Fibroblast of the conjunctiva (primary cell): ENCODE measurements at regions not wholly inside any gene's neighbourhood (a gene's known extent, or its start where the extent isn't known, plus 50 kb on each side); places are given as distances from the start of the nearest gene placed in this dataset.

ENCODE experiments used
- DNase-seq: peaks from one replicate; pipeline ENCODE4 v3.0.0-alpha.2; 2010; ENCODE audit warnings: low read depth

DNA sequence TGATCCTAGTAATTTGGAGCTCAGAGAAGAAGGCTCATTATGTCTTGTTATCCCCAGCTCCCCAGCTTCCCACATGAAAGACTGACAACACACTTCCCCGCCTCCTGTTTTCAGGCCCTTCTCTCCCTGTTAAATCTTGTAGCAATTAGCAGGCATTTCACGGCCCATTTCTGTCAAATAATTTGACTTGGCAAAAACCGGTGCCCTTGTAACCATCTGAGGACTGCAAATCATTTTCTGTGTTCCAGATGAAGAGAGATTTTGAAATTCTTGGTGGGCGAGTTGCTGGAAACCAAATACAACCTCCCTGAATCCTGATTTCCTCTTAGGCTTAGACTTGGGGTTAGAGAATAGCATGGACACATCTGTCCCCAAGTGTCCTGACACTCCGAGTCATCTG, 109.7 kb downstream of the MSX2 start:
- no peak for DNase-seq

GRCh38 chr5:174832811-174833210, 108.4 kb downstream of the MSX2 start:
- no peak for DNase-seq

GRCh38 chr5:174832025-174832424, 107.6 kb downstream of the MSX2 start:
- no peak for DNase-seq

DNA sequence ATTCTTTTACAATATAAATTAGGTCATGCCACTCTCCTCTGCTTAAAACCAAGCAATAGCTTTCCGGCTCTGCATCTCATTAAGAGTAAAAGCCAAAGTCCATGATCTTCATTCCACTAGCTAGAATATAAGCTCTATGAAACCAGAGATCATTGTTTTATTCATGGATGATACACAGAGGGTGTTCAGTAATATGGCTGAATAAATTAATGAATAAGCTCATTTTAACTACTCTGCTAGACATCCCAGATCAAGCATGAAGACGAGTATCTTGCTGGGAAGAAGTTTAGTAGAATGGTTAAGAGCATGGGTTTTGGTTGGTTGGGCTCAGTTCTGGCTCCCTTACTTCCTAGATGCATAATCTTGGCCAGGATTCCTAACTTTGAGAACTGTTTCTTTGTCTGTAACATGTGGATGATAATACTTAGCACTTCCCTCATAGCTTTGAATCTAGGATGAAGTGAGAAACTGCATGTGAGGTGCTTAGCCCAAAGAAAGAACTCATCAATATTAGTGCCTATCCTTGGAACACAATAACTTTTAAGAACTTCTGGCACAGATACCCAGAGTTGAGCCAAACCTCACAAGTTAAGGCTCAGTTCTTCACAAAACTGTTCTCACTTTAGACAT, 106.8 kb downstream of the MSX2 start:
- DNase-seq: no peak

GRCh38 chr5:174829511-174829864, 105.1 kb downstream of the MSX2 start:
- DNase-seq: no peak

DNA sequence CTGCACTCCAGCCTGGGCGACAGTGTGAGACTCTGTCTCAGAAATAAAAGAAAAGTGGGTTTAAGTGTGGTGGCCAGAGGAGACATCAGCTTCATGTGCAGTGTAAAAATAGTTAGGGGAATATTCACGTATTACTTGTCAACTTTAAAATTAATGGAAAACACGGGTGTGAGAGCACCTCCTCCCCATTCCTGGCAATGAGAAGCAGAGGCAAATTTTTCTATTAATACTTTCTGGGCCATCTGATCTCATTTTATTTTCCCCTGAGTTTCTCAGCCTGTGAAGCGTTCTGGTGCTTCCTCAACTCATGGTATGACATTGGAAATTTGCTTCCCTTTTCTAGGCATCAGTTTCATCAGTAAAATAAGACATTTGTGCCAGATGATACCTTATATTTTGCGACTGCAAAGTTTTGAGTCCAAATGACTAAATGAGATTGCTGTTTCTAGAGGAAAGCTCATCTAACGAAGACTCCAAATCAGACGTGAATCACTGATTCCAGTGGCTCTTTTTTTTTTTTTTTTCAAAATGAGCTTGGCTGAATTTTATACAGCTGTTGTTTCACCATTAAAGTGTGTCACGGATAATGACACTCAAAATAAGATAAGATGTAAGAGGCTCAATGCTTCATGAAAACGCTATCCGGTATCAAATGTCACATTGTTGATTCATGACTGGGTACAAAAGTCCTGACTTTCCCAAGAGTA, 104.6 kb downstream of the MSX2 start:
- no peak for DNase-seq

- DNase-seq: peak; percentile 49
Measured at GRCh38 chr5:174827558-174827957, 103.2 kb downstream of the MSX2 start.

DNA sequence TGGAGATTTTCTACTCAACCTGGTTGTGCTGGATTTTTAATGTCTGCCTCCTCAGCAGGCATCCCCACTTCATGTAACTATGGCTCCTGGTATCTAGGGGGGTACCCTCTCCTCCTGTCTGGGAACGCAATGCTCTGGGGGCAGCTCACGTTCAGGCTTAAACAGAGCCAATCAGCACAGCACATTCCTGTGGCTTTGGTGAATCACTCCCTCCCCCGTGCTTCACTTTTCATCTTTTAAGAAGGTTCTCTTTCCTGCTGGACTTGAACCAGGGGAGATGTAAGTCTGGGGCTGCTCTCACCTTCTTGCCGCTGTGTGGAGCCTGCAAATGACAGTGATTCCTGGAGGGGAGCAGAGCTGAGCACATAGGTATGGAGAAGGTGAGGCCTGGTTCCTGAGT, 101.2 kb downstream of the MSX2 start:
- DNase-seq: peak; percentile 33

- DNase-seq: no peak
Measured at GRCh38 chr5:174818430-174818829, 94.0 kb downstream of the MSX2 start.

- DNase-seq: no peak
Measured at GRCh38 chr5:174817610-174818009, 93.2 kb downstream of the MSX2 start.

DNA sequence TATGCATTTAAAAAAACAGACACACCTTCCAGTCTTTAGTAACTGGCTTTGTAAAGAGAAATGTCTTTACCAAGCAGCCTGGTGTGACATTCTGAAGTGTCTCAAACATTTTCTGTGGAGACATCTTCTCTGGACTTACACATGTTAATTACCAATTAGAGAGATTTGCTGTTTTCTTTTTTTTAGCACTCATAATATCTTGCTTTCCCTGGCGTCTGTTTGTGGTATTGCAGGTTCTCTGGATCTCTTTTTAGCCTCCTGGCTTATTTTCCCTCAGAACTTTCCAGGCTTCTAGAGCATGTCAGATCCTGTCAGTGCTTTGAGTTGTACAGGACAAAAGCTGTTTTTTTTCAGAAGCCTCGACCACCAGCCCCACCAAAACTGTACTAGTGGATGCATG, 92.5 kb downstream of the MSX2 start:
- no peak for DNase-seq

- no peak for DNase-seq
Measured at GRCh38 chr5:174811438-174811837, 87.1 kb downstream of the MSX2 start.

GRCh38 chr5:174810796-174811195, 86.4 kb downstream of the MSX2 start:
- DNase-seq: no peak

- no peak for DNase-seq
Measured at GRCh38 chr5:174807471-174807870, 83.1 kb downstream of the MSX2 start.

DNA sequence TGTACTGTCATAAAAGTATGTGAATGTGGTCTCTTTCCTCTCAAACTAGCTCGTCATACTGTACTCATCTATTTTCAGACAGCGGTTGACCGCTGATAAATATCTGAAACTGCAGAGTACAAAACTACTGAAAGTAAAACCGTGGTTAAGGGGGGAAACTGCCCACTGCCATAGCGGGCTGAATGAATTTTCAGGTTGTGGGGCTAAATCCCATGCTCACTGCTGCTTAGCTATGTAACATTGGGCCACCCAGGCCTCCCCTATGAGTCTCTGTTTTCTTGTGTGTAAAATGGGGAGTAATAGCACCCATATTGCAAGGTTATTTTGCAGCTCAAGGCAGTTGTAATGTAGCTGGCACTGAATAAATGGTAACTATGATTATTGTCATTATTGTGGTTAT, 82.3 kb downstream of the MSX2 start:
- DNase-seq: no peak

DNA sequence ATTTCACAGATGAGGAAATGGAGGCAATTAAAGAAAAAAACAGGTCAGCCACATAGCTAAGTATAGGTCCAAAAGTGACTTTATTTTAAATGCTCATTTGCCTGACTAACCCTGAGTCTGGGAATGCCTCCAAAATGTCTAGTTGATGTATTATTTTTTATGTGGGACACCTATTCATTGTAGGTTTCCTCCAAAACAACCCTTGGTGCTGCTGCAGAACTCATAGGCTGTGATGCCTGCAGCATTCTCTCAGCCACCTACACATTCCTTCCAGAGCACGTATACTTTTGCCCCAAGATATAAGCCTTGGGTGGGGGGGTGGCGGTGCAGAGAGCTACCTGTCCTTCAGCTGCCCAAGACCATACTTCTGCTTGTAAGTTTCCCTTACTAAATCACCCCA, 77.4 kb downstream of the MSX2 start:
- DNase-seq: no peak

GRCh38 chr5:174800435-174800834, 76.1 kb downstream of the MSX2 start:
- DNase-seq: no peak

GRCh38 chr5:174799121-174799520, 74.7 kb downstream of the MSX2 start:
- DNase-seq: peak; percentile 87

DNA sequence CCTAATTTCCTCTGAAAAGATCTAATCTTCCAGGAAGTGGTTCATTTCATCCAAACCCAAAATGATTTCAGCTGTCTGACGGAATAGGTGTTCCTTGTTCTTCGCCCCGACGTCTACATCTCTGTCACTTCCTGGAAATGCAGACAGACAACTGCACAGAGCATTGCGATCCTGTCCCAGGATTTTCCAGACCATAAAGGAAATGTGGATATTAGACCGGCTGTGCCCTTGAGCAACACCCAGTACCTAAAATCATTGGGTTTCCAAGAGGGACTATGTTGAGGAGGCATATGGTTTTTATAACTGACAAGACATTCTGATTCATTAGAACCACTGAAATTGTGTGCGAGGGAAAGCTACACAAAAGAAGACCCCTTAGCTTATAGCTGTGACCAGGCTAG, 74.2 kb downstream of the MSX2 start:
- DNase-seq: peak; percentile 23

DNA sequence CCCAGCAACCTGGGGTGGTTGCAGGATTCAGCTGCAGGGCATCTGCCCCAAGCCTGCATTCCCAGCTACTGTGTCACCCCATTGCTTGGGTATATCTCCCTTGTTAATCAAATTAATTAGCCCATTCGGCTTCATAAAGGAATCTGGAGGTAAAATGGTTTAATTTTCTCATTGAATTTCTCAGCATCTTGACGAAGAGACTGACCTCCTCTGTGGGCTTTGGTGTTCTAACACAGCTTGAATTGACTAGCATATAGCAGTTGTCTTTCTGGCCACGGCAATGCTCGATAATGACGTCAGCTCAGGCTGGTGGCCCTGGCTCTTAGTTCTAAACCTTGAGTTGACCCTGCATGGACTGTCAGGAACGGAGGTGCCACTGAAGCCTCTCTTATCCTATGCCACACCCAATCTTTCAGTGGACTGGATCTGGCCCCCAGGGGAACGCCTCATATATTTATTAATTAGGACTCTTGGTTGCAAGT, 72.4 kb downstream of the MSX2 start:
- no peak for DNase-seq

DNA sequence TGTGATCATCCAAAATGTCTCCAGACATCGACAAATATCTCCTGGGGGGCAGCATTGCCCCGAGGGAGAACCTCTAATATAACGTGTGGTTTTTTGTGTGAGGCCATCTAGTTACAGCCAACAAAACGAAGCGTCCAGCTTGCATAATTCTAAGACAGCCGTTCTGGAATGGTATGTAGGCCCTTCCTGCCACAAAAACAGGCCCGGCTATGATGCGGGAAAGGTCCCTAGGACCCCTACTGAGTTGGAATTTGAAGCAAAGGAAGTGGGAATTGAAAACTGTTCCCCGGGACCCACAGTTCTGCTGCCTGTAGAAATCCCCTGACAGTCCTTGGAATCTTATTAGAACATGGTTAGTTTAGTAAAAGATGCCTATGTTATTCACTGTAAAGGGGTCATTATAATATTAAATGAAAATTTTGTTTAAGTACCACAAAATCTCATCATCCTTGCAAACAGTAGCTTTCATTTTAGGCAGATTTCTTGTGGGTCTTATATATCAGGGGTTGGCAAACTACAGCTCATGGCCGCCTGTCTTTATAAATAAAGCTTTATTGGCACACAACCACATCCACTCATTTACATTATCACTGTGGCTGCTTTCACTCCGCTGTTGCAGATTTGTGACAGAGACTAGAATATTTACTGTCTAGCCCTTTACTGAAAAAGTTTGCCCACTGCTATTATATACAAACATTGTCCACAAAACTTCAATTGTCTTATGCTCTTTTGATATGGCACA, 70.7 kb downstream of the MSX2 start:
- DNase-seq: no peak

DNA sequence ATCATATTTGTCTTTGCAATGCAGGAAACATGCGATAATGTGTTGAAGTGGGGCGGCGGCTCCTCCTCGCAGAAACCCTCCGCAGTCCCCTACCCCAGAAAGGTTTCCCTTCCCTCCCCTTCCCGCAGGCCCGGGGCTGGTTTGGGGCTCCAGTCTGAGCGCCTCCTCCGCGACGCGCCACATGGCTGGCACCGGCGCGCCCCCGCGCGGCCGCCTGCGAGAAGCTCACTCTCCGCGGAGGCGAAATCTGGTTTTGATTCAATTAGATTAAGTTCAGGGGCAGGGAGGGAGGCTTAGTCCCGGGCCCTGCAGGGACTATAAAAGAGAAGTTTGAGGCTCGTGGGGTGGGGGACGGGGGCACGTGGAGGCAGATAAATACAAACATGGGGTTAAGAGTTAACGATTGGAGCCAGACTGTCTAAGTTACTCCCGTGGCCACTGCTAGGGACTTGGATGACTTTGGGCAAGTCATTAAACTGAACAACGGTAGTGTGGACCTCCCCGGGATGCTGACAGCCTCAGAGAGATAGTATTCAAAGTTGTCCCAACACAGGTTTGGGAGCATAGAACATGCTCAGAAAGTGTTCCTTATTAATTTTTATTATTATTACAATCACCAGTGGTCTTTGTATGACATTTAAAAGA, 69.4 kb downstream of the MSX2 start:
- DNase-seq: peak; percentile 47

DNA sequence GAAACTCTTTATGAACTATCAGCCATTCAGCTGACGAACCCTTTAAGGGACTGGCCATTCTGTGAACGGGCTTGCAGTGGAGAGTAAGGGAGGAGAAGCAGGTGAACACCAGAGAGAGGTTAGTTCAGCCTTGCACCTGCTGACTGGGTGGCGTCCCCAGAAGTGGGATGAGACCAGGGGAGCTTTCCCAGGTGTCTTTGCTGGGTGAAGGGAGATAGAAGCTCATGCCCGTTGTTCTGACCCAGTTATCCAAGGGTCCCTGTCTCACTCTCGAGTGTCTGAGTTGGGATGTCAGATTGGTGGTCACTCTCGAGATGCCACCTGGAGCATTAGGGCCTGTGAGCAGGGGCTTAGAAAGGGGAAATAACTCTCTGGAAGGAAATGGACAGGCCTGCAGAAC, 68.7 kb downstream of the MSX2 start:
- DNase-seq: no peak
